K562 (cell line): ENCODE measurements at regions not wholly inside any gene's neighbourhood (a gene's known extent, or its start where the extent isn't known, plus 50 kb on each side); places are given as distances from the start of the nearest gene placed in this dataset.

ENCODE experiments used
- ATAC-seq: fragments of 200-7000 bp; cut with Tn5 transposase; 3 replicates; pipeline ENCODE4 v1.9.1; 2020; ENCODE audit warnings: moderate library complexity
- BruUV-seq: library from RNA; stranded (reverse); fragments of 400-500 nt; replicated peaks from 2 replicates; lab custom pipeline; 2021; lab: Mats Ljungman, UMichigan
- CTCF ChIA-PET: fragments of 300-600 bp; formaldehyde crosslinking; extraction: SDS; loops from one replicate; lab custom pipeline; 2021; ENCODE audit warnings: low intra/inter-chr PET ratio; lab: Yijun Ruan, JAX
- POLR2A ChIA-PET: fragments of 300-600, 350-650 bp; sonication (Branson Sonifier 250); formaldehyde crosslinking; extraction: SDS; loops from one replicate; lab custom pipeline; 2021; ENCODE audit warnings: antibody characterized with exemption, inconsistent platforms; lab: Yijun Ruan, JAX
- DNase-seq, 4 experiments: peaks; one replicate each; pipeline versions ENCODE4 v3.0.0 to v3.0.0-alpha.2; 2011 to 2018; ENCODE audit warnings: low spot score in 3 of 4, mixed read lengths in 3 of 4; ENCODE audit errors: extremely low read depth in 1 of 4
- FAIRE-seq: peaks from 2 replicates; lab custom pipeline; 2011; peaks lifted over from hg19 to GRCh38; lab: Jason Lieb, UNC
- H2AFZ ChIP-seq: 2 replicates; pipeline ENCODE4 v1.6.0; 2011; ENCODE audit warnings: low read depth, low read length, control low read depth, inconsistent platforms
- H3K27ac ChIP-seq: fragments of 200-600 bp; 3 replicates; pipeline ENCODE4 v1.8.0; 2011; ENCODE audit warnings: low read depth, mild to moderate bottlenecking, control low read depth, inconsistent platforms, low read length, moderate library complexity, mixed read lengths; ENCODE audit errors: extremely low read depth
- H3K27me3 ChIP-seq, 2 experiments: fragments of 300-600 bp in 1 of 2; 2 replicates in 1 of 2; 3 replicates in 1 of 2; pipeline versions ENCODE4 v1.6.0 to v1.8.0; 2011; ENCODE audit warnings: inconsistent platforms in 2 of 2, low read length in 2 of 2, mild to moderate bottlenecking in 1 of 2, mixed read lengths in 1 of 2, moderate library complexity in 1 of 2; ENCODE audit not compliant: control insufficient read depth in 2 of 2, insufficient read depth in 2 of 2
- H3K36me3 ChIP-seq: fragments of 300-600 bp; 3 replicates; pipeline ENCODE4 v1.8.0; 2011; ENCODE audit warnings: mild to moderate bottlenecking, low read length, inconsistent platforms; ENCODE audit not compliant: control insufficient read depth, insufficient read depth
- H3K4me1 ChIP-seq, 2 experiments: fragments of 200-600 bp in 1 of 2; replicated peaks in 1 of 2; 2 replicates in 1 of 2; 3 replicates in 1 of 2; pipeline versions ENCODE4 v1.5.1 to v1.8.0; 2011; ENCODE audit warnings: inconsistent platforms in 2 of 2, low read length in 2 of 2, mild to moderate bottlenecking in 1 of 2, mixed read lengths in 1 of 2, moderate library complexity in 1 of 2; ENCODE audit not compliant: control insufficient read depth in 2 of 2, insufficient read depth in 2 of 2
- H3K4me2 ChIP-seq: 2 replicates; pipeline ENCODE4 v1.6.1; 2011; ENCODE audit warnings: low read length, control low read depth, inconsistent platforms, mixed read lengths; ENCODE audit not compliant: insufficient read depth
- H3K4me3 ChIP-seq: fragments of 200-600 bp; sonication (generic), shearing (Covaris generic); 2 replicates; pipeline ENCODE4 v1.5.1; 2016; ENCODE audit warnings: control low read depth, inconsistent platforms
- H3K79me2 ChIP-seq: fragments of 200-600 bp; 3 replicates; pipeline ENCODE4 v1.8.0; 2011; ENCODE audit warnings: low read length, inconsistent platforms; ENCODE audit not compliant: control insufficient read depth, insufficient read depth
- H3K9ac ChIP-seq, 2 experiments: 2 replicates each; pipeline versions ENCODE4 v1.6.0 to v1.6.1; 2011; ENCODE audit warnings: low read depth in 2 of 2, low read length in 2 of 2, control low read depth in 1 of 2, inconsistent platforms in 1 of 2, mild to moderate bottlenecking in 1 of 2, mixed read lengths in 1 of 2; ENCODE audit not compliant: insufficient read depth in 1 of 2
- H3K9me1 ChIP-seq: one replicate; pipeline ENCODE4 v1.6.0; 2011; ENCODE audit warnings: inconsistent platforms, mild to moderate bottlenecking, low read length, moderate library complexity; ENCODE audit not compliant: control insufficient read depth, insufficient read depth
- H3K9me3 ChIP-seq: replicated peaks from 2 replicates; pipeline ENCODE4 v1.5.1; 2011; ENCODE audit warnings: low read depth, low read length, inconsistent platforms; ENCODE audit not compliant: control insufficient read depth, insufficient read depth
- H4K20me1 ChIP-seq: replicated peaks from 2 replicates; pipeline ENCODE4 v1.6.1; 2011; ENCODE audit warnings: low read length, inconsistent platforms, mixed read lengths; ENCODE audit not compliant: control insufficient read depth, insufficient read depth
- EHMT2 ChIP-seq: fragments of 450-650 bp; IDR thresholded peaks from 2 replicates; pipeline ENCODE4 v1.6.1; 2018; ENCODE audit warnings: antibody characterized with exemption
- HINFP ChIP-seq: fragments of 450-650 bp; conservative IDR thresholded peaks from 2 replicates; pipeline ENCODE4 v1.6.1; 2016; ENCODE audit warnings: missing genetic modification characterization, low read depth, mild to moderate bottlenecking, control low read depth, missing compliant biosample characterization
- KDM4B ChIP-seq, 2 experiments: fragments of 450-650 bp in 1 of 2; sonication (generic) in 1 of 2; IDR thresholded peaks; 2 replicates each; pipeline ENCODE4 v1.6.1; 2016 to 2017; ENCODE audit warnings: borderline replicate concordance in 2 of 2, antibody characterized with exemption in 1 of 2, low read depth in 1 of 2, mild to moderate bottlenecking in 1 of 2
- REST ChIP-seq, 2 experiments: fragments of 450-650 bp; formaldehyde crosslinking in 1 of 2; IDR thresholded peaks; 2 replicates each; pipeline versions ENCODE4 v1.4.0 to v1.6.1; 2014 to 2020; ENCODE audit warnings: mild to moderate bottlenecking in 2 of 2, borderline replicate concordance in 1 of 2, low read depth in 1 of 2
- WGBS: fragments of 100-300 bp; shearing (Covaris generic); methylation state at CpG from one replicate; pipeline ENCODE4 v1.1.6; 2016; ENCODE audit warnings: low coverage, mixed read lengths; ENCODE audit not compliant: insufficient coverage; ENCODE audit errors: missing lambda C conversion rate; 5-methylcytosine and 5-hydroxymethylcytosine counted together
- in situ Hi-C: fragments of 300-500 bp; cut with MboI; formaldehyde crosslinking; loops from 4 replicates; pipeline ENCODE4 v1.15.0; 2018; ENCODE audit warnings: inconsistent platforms, mixed read lengths
- intact Hi-C: fragments of 100-400 bp; cut with micrococcal nuclease; formaldehyde crosslinking; loops from 2 replicates; pipeline ENCODE4 v1.14.2; 2022

GRCh38 chr22:34102633-34103032 is 182.4 kb upstream of the LARGE1 start:
- no peak for DNase-seq
- in situ Hi-C loops (no loop called here), intact Hi-C loops (no loop called here)
- ATAC-seq: no peak
- H3K27ac ChIP-seq: no peak overlapping the region
- ChIA-PET POLR2A (no interaction called here), CTCF (no interaction called here)
- no peak overlapping the region for H3K9ac ChIP-seq
- no peaks in the 10 kb centered on the region for H3K36me3 ChIP-seq
- H3K4me1 ChIP-seq: no peaks in the 10 kb centered on the region
- no peaks in the 10 kb centered on the region for H3K27me3 ChIP-seq
- TF ChIP-seq REST (IDR thresholded peaks at IDR 0.05; ENCODE audit: borderline replicate concordance) (peak; percentile 22; the same call in 1 of the 2 replicates), REST (CRISPR knock-in tag; IDR thresholded peaks at IDR 0.05; ENCODE audit: low read depth) (no peak), HINFP (tag) (no peak), EHMT2 (no peak), KDM4B (IDR thresholded peaks at IDR 0.05; ENCODE audit: borderline replicate concordance in 2 of 2, low read depth in 1 of 2) (no peak)
- no peaks in the 10 kb centered on the region for H3K79me2 ChIP-seq
- H3K4me2 ChIP-seq: no peak overlapping the region
- no peak overlapping the region for H2AFZ ChIP-seq
- H3K9me3 ChIP-seq: no peaks in the 10 kb centered on the region
- no peaks in the 10 kb centered on the region for H3K9me1 ChIP-seq
- WGBS: 0% methylated on average over 2 of the region's 5 CpGs
- no peak for FAIRE-seq
- H4K20me1 ChIP-seq: no peaks in the 10 kb centered on the region
- BruUV-seq: no TSS peak
- no peak overlapping the region for H3K4me3 ChIP-seq
